RWPE1 (cell line): ENCODE measurements at regions not wholly inside any gene's neighbourhood (a gene's known extent, or its start where the extent isn't known, plus 50 kb on each side); places are given as distances from the start of the nearest gene placed in this dataset.

Experiments used
- CTCF ChIA-PET: fragments of 350-600 bp; sonication (Branson Sonifier 250); formaldehyde crosslinking; extraction: SDS; loops from one replicate; lab custom pipeline; 2021; lab: Yijun Ruan, JAX
- POLR2A ChIA-PET: fragments of 400-600 bp; formaldehyde crosslinking; extraction: SDS; loops from one replicate; lab custom pipeline; 2020; ENCODE audit warnings: antibody characterized with exemption; ENCODE audit not compliant: low non-redundant PET; lab: Yijun Ruan, JAX
- DNase-seq: peaks from one replicate; pipeline ENCODE4 v3.0.0; 2012; ENCODE audit warnings: low spot score
- H3K27ac ChIP-seq: fragments of 450-650 bp; 2 replicates; pipeline ENCODE4 v1.5.1; 2017
- TF ChIP-seq, protein P1 (sequence below): fragments of 450-650 bp; conservative IDR thresholded peaks from 2 replicates; pipeline ENCODE4 v1.5.1; 2017; ENCODE audit warnings: low read depth, mild to moderate bottlenecking

DNA sequence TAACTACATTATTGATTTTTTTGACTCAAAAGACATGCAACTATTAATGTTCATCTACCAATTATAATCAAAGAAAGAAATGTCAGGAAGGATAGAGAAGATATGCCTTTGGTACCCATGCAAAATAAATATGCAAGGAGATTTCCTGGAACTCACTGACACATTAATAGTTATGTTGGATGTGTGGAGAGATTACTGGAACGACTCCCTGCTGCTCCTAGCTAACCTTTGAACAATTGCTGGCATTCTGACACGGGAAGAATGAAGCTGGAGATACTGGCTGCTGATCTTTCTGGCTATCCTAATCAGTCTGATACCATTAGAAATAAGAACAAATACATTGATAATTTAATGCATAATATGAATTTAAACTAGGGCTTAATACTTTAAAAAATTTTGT, 507.9 kb upstream of the NRG3 start:
- CTCF ChIA-PET = interaction anchor here (0.5 kb wide), 1 partner anchor 15 kb away, joined by 3 read pairs; no protein-coding TSS in a partner anchor
- H3K27ac ChIP-seq = no peak overlapping the region
- POLR2A ChIA-PET = no interaction called here
- TF ChIP-seq, protein P1, sequence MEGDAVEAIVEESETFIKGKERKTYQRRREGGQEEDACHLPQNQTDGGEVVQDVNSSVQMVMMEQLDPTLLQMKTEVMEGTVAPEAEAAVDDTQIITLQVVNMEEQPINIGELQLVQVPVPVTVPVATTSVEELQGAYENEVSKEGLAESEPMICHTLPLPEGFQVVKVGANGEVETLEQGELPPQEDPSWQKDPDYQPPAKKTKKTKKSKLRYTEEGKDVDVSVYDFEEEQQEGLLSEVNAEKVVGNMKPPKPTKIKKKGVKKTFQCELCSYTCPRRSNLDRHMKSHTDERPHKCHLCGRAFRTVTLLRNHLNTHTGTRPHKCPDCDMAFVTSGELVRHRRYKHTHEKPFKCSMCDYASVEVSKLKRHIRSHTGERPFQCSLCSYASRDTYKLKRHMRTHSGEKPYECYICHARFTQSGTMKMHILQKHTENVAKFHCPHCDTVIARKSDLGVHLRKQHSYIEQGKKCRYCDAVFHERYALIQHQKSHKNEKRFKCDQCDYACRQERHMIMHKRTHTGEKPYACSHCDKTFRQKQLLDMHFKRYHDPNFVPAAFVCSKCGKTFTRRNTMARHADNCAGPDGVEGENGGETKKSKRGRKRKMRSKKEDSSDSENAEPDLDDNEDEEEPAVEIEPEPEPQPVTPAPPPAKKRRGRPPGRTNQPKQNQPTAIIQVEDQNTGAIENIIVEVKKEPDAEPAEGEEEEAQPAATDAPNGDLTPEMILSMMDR = no peak
- DNase-seq = no peak

DNA sequence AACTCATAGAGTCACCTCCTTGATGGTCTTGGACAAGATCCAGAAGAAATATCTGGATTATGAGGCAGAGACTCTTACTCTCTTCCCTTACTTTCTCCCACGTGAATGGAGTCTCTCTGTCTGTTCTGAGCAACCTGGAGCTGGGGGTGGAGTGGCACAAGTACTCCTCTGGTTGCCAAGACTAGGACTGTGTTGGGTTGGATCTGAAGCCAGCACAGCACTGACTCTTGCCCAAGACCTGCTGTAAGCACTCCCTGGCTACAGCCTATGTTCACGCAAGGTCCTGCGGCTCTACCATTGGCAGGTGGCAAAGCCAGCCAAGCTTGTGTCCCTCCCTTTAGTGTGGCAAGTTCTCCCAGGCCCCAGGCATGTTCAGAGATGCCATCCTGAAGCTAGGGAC, 488.2 kb upstream of the NRG3 start:
- ChIA-PET CTCF (no interaction called here), POLR2A (no interaction called here)
- no peak overlapping the region for H3K27ac ChIP-seq
- TF ChIP-seq, protein P1 = no peak
- no peak for DNase-seq

DNA sequence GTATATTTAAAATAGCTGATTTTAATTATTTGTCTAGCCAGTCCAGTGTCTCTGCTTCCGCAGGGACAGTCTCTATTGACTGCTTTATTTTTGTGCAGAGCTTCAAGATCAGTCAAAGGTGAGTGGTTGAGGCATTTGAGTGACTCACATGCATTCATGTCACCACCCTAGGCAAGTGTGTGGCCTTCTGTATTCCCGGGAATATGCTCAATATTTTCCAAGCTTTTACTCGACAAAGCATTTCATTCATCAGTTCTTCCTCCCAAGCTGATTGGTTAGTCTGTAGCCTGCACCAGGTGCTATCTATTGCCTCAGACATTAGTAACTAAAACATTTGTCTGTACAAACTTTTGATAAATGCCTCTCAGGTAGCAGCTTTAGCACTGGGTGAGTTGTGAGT, 471.5 kb upstream of the NRG3 start:
- POLR2A ChIA-PET = no interaction called here
- TF ChIP-seq, protein P1 = no peak
- CTCF ChIA-PET = interaction anchor here (0.6 kb wide), 1 partner anchor 597 kb away, joined by 4 read pairs; no protein-coding TSS in a partner anchor
- H3K27ac ChIP-seq = no peak overlapping the region
- no peak for DNase-seq

DNA sequence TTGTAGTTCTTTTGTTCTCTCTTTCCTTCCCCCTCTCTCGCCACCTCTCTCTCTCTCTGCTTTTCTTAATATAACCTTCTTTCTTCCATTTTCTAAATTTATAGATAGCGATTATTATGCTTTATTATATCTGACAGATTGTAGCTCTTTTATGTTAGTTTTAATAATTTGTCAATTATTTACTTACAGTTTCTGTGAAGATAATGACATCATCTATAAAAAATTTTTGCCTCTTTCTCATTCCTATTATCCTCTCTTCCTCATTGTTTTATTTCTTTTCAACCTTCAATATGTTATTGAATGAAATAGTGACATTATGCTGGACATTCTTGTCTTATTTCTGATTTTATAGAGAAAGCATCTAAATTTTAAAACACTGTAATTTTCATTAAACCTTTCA, 469.6 kb upstream of the NRG3 start:
- TF ChIP-seq, protein P1 = no peak
- no peak for DNase-seq
- CTCF ChIA-PET = no interaction called here
- POLR2A ChIA-PET = no interaction called here
- H3K27ac ChIP-seq = no peak overlapping the region

DNA sequence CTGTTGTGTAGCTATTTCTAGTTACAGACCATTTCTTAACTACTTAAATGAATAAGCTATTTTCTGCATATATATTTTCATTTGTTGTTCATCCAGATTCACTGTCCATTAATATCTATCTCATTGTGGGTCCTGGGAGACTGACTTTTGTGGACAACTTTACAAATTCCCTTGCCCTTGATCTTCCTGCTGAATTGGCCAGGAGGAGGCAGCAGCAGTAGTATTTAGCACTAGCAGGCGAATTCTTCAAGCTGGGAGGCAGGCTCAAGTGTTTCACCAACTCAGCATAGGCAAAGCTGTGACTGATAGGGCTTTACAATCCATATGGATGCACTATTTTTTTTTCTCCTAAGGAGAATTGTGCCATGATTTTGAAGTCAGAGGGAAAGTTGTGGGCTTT, 461.0 kb upstream of the NRG3 start:
- DNase-seq = no peak
- ChIA-PET CTCF (interaction anchor here (0.6 kb wide), 1 partner anchor 10 kb away, joined by 7 read pairs; no protein-coding TSS in a partner anchor), POLR2A (no interaction called here)
- TF ChIP-seq, protein P1 = no peak
- no peak overlapping the region for H3K27ac ChIP-seq

DNA sequence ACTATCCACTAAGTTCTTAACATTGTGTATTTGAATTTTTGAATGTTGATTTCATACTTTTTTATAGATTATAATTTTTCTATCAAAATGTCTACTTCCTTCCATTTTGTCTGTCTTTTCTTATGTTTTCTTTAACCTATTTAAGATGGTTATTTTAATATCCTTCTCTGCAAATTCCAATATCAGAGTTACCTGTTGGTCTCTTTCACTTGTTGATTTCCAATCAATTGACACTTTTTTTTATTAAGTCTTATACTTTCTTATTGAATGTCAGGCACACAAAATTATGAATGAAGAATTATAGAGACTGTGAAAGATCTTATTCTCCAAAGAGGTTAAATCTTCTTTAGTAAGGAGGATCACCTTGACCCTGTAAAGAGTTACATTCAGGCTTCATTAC, 448.3 kb upstream of the NRG3 start:
- CTCF ChIA-PET = no interaction called here
- POLR2A ChIA-PET = no interaction called here
- TF ChIP-seq, protein P1 = no peak
- no peak for DNase-seq
- H3K27ac ChIP-seq = no peak overlapping the region
